VCaP (cell line): ENCODE measurements at regions not wholly inside any gene's neighbourhood (a gene's known extent, or its start where the extent isn't known, plus 50 kb on each side); places are given as distances from the start of the nearest gene placed in this dataset.

Experiments used
- H3K27ac ChIP-seq: fragments of 450-650 bp; 2 replicates; pipeline ENCODE4 v1.5.1; 2017
- CTCF ChIP-seq: fragments of 450-650 bp; conservative IDR thresholded peaks from 2 replicates; pipeline ENCODE4 v1.5.1; 2017; ENCODE audit warnings: mild to moderate bottlenecking, moderate library complexity

- no peak for TF ChIP-seq CTCF
- no peak overlapping the region for H3K27ac ChIP-seq
Observed at GRCh38 chr4:24094726-24095125, 204.9 kb upstream of the PPARGC1A start.

GRCh38 chr4:24093446-24093845, 203.6 kb upstream of the PPARGC1A start:
- no peak overlapping the region for H3K27ac ChIP-seq
- no peak for TF ChIP-seq CTCF

- no peak for TF ChIP-seq CTCF
- H3K27ac ChIP-seq: no peak overlapping the region
Observed at GRCh38 chr4:24091639-24092233, 201.9 kb upstream of the PPARGC1A start.

- no peak overlapping the region for H3K27ac ChIP-seq
- TF ChIP-seq CTCF: no peak
Observed at GRCh38 chr4:24089851-24090534, 200.1 kb upstream of the PPARGC1A start.

- no peak for TF ChIP-seq CTCF
Observed at GRCh38 chr4:24080871-24081270, 191.0 kb upstream of the PPARGC1A start.

GRCh38 chr4:24078347-24078962, 188.6 kb upstream of the PPARGC1A start:
- H3K27ac ChIP-seq: no peak overlapping the region
- no peak for TF ChIP-seq CTCF

More at GRCh38 chr4:24080871-24081270, 191.0 kb upstream of the PPARGC1A start:
- no peak overlapping the region for H3K27ac ChIP-seq

- TF ChIP-seq CTCF: no peak
- H3K27ac ChIP-seq: no peak overlapping the region
Observed at GRCh38 chr4:24076811-24077210, 187.0 kb upstream of the PPARGC1A start.
